OCI-LY7 (cell line): ENCODE measurements at regions not wholly inside any gene's neighbourhood (a gene's known extent, or its start where the extent isn't known, plus 50 kb on each side); places are given as distances from the start of the nearest gene placed in this dataset.

Experiments used
- EZH2phosphoT487 ChIP-seq: fragments of 200-600 bp; sonication (generic); IDR thresholded peaks from 2 replicates; pipeline ENCODE4 v1.6.1; 2018; ENCODE audit warnings: low read depth, borderline replicate concordance, mild to moderate bottlenecking, mixed run types, antibody characterized with exemption, low read length, moderate library complexity, mixed read lengths
- TF ChIP-seq, protein P1 (sequence below): fragments of 200-600 bp; sonication (generic); conservative IDR thresholded peaks from 2 replicates; pipeline ENCODE4 v1.5.1; 2014; ENCODE audit warnings: mild to moderate bottlenecking, antibody characterized with exemption, low read length, moderate library complexity, mixed read lengths

DNA sequence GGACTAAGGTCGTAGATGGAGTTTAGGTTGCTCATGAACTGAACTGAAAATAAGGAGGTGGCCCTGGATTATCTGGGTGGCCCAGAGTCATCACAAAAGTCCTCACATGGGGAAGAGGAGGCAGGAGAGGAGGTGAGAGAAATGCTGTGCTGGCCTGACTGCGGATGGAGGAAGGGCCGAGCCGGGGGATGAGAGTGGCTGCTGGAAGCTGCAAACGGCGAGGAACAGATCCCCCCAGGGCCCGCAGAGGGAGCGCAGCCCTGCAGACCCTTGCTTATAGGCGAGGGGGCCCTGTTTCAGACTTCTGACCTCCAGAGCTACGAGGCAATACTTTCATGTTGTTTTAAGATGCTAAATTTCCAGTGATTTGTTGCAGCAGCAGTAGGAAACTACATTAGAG is 102.7 kb upstream of the C1orf174 start:
- TF ChIP-seq, protein P1, sequence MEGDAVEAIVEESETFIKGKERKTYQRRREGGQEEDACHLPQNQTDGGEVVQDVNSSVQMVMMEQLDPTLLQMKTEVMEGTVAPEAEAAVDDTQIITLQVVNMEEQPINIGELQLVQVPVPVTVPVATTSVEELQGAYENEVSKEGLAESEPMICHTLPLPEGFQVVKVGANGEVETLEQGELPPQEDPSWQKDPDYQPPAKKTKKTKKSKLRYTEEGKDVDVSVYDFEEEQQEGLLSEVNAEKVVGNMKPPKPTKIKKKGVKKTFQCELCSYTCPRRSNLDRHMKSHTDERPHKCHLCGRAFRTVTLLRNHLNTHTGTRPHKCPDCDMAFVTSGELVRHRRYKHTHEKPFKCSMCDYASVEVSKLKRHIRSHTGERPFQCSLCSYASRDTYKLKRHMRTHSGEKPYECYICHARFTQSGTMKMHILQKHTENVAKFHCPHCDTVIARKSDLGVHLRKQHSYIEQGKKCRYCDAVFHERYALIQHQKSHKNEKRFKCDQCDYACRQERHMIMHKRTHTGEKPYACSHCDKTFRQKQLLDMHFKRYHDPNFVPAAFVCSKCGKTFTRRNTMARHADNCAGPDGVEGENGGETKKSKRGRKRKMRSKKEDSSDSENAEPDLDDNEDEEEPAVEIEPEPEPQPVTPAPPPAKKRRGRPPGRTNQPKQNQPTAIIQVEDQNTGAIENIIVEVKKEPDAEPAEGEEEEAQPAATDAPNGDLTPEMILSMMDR = no peak
- TF ChIP-seq EZH2phosphoT487 = no peak
